ENCODE measurements at regions not wholly inside any gene's neighbourhood (a gene's known extent, or its start where the extent isn't known, plus 50 kb on each side); places are given as distances from the start of the nearest gene placed in this dataset.

- TF ChIP-seq, protein P1, sequence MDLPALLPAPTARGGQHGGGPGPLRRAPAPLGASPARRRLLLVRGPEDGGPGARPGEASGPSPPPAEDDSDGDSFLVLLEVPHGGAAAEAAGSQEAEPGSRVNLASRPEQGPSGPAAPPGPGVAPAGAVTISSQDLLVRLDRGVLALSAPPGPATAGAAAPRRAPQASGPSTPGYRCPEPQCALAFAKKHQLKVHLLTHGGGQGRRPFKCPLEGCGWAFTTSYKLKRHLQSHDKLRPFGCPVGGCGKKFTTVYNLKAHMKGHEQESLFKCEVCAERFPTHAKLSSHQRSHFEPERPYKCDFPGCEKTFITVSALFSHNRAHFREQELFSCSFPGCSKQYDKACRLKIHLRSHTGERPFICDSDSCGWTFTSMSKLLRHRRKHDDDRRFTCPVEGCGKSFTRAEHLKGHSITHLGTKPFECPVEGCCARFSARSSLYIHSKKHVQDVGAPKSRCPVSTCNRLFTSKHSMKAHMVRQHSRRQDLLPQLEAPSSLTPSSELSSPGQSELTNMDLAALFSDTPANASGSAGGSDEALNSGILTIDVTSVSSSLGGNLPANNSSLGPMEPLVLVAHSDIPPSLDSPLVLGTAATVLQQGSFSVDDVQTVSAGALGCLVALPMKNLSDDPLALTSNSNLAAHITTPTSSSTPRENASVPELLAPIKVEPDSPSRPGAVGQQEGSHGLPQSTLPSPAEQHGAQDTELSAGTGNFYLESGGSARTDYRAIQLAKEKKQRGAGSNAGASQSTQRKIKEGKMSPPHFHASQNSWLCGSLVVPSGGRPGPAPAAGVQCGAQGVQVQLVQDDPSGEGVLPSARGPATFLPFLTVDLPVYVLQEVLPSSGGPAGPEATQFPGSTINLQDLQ (CRISPR knock-in tag; IDR thresholded peaks at IDR 0.05) = no peak
- TF ChIP-seq CSRNP2 (CRISPR knock-in tag; conservative IDR thresholded peaks at IDR 0.05; ENCODE audit: low read depth) (no peak), ADNP (CRISPR knock-in tag; IDR thresholded peaks at IDR 0.05) (no peak)
- TF ChIP-seq, protein P2, sequence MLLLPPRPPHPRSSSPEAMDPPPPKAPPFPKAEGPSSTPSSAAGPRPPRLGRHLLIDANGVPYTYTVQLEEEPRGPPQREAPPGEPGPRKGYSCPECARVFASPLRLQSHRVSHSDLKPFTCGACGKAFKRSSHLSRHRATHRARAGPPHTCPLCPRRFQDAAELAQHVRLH (CRISPR knock-in tag; IDR thresholded peaks at IDR 0.05; ENCODE audit: borderline replicate concordance, low read depth) = no peak
These were observed 76.0 kb downstream of the FAT4 start (continued) for GRCh38 chr4:125390727-125391126.

DNA sequence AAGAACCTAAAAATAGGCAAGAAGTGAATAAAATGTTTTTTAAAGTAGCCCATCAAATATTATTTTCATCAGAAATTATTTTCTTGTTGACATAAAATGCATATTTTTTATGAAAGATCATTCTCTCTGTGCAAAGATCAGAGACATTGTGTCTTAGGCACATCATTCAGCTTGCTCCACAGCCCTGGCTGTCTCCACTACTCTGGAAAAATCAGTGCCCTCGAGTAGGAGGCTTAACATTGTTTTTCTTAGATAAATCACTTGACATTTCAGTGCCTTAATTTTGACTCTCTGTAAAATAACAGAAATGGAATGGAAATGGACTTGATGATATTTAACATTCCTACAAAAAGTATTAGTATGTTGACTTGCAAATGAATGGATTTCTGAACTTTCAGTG is 77.9 kb downstream of the FAT4 start:
- no peak for DNase-seq (ENCODE audit: low spot score)
- POLR2A ChIA-PET = no interaction called here
- Histone ChIP-seq H3K4me3 (replicated peaks in 1 of 3; ENCODE audit: insufficient read depth in 1 of 3, low read depth in 2 of 3, low read length in 3 of 3) (no peak overlapping the region), H4K20me1 (ENCODE audit: insufficient read depth, low read length) (no peaks in the 10 kb centered on the region), H3K27me3 (ENCODE audit: control insufficient read depth in 1 of 2, insufficient read depth in 2 of 2, low read length in 2 of 2) (no peaks in the 10 kb centered on the region), H3K36me3 (replicated peaks in 1 of 2; ENCODE audit: control insufficient read depth in 1 of 2, insufficient read depth in 2 of 2, low read length in 2 of 2) (no peaks in the 10 kb centered on the region), H3K9ac (ENCODE audit: insufficient read depth, low read depth, low read length) (no peak overlapping the region), H2AFZ (ENCODE audit: low read length) (no peak overlapping the region), H3K4me2 (ENCODE audit: low read depth, low read length) (no peak overlapping the region), H3K27ac (ENCODE audit: extremely low read length, insufficient read depth, low read length) (no peak overlapping the region), H3K9me3 (ENCODE audit: low read length) (no peaks in the 10 kb centered on the region), H3K79me2 (ENCODE audit: insufficient read depth, low read length) (no peaks in the 10 kb centered on the region), H3K4me1 (ENCODE audit: insufficient read depth, low read length) (no peaks in the 10 kb centered on the region)
- no peak for ATAC-seq
- FAIRE-seq = no peak
- no TSS peak for BruUV-seq (replicated peaks)
- 0% methylated on average over 1 of the region's 1 CpG for WGBS (ENCODE audit: low lambda C conversion rate)
- in situ Hi-C loops (cut with HindIII; ENCODE audit: extremely low pct_ligation_motif_present, low pct_unique_long_range_greater_than_20kb) (no loop called here), intact Hi-C loops (cut with micrococcal nuclease; ENCODE audit: unreplicated experiment) (no loop called here)
- CTCF ChIA-PET (ENCODE audit: low intra/inter-chr PET ratio, low total read pairs) = no interaction called here
- TF ChIP-seq EZH2 (conservative IDR thresholded peaks at IDR 0.05; ENCODE audit: low read depth, low read length) (no peak), POLR2AphosphoS5 (IDR thresholded peaks at IDR 0.05; ENCODE audit: low read depth, low read length) (no peak)
